Islet of Langerhans (tissue), 1 donor: ENCODE measurements at regions not wholly inside any gene's neighbourhood (a gene's known extent, or its start where the extent isn't known, plus 50 kb on each side); places are given as distances from the start of the nearest gene placed in this dataset.
"Not testable (repeated sequence)": the region's sequence is repeated elsewhere in the genome, so short reads cannot be mapped to it uniquely, and the experiment has no call there.

ENCODE experiments used
- FAIRE-seq: peaks from one replicate; lab custom pipeline; 2011; peaks lifted over from hg19 to GRCh38; lab: Jason Lieb, UNC

DNA sequence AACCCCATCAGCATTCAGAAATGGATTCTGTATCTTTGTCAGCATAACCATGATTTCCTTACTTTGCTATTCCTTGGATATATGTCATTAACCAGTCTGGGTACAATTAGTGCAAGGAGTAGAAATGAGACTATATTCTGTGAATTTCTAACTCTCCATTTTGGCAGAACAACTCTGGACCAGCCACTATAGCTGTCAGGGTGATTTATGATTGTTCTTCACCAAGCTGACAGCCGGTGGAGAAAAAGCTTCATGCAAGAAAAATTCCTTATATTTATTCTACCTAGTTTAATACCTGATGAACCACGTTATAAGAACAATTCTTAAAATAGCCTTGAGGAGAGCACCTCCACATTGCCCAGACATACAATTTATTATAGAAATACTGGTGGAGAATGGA lies 431.2 kb upstream of the TCF4 start:
- FAIRE-seq = no peak

GRCh38 chr18:56009411-56009810 lies 421.4 kb upstream of the TCF4 start:
- no peak for FAIRE-seq

- FAIRE-seq = no peak
Observed at GRCh38 chr18:56003720-56004088, 415.7 kb upstream of the TCF4 start.

GRCh38 chr18:56003009-56003719 lies 415.2 kb upstream of the TCF4 start:
- FAIRE-seq = no peak

DNA sequence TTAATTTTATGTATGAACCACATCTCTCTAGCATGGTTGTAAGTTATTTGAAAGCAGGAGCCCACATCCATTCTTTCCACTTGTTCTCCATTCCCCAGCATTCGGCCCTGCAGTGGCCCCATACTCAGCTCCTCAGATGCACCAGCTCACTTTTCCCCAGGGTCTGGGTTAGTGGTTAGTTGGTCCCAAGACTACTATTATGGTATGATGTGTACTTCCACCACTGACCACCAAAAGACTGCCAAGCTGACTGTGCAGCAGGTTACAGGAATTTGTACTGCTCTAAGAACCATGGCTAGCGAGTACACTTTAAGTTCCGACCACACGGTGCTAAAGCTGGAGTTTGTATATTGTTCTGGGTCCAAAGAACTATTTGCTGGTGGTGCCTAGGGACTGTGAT lies 413.6 kb upstream of the TCF4 start:
- no peak for FAIRE-seq

GRCh38 chr18:56000041-56000440 lies 412.0 kb upstream of the TCF4 start:
- no peak for FAIRE-seq

GRCh38 chr18:55999641-56000040 lies 411.6 kb upstream of the TCF4 start:
- no peak for FAIRE-seq

GRCh38 chr18:55998801-55999385 lies 410.9 kb upstream of the TCF4 start:
- no peak for FAIRE-seq

DNA sequence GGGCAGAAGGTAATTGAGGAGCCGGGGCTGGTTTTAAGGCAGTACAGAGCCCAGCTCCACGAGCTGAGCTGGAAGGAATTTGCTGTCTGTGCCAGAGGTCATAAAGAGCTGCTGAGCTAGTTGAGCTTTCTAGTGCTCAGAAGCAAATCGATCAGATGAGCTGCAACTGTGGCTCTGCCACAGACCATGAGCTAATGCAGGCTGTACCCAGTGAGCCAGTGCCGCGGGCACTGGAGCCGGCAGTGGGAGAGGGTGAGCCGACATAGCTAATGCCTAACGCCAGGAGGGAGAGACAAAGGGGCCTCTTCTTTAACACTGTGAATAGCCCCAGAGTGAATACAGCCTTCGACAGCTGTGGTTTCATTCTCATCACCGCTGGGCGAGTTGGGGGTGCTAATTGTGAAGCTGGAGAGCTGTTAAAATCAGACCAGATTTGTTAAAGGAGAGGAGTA lies 410.1 kb upstream of the TCF4 start:
- no peak for FAIRE-seq

GRCh38 chr18:55997151-55997561 lies 409.2 kb upstream of the TCF4 start:
- no peak for FAIRE-seq

DNA sequence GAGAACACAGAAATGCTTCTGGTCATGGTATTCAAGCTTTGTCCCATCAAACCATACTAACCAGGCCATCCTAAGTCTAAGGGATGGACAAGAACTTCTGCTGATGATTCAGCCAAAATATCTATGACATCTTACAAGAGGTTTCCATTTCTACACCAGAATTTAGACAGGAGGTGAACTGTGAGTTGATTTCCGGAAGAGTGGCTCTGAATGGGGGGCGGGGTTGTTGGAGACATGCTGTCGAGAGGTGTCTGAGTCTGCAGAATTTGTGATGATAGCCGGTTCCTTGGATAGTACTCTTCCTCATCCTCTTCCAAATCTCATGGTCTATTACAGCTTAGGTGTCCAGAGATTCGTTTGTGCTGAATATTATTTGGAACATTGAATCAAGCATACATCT lies 408.7 kb upstream of the TCF4 start:
- no peak for FAIRE-seq

- FAIRE-seq = no peak
Observed at GRCh38 chr18:55990186-55990585, 402.2 kb upstream of the TCF4 start.

DNA sequence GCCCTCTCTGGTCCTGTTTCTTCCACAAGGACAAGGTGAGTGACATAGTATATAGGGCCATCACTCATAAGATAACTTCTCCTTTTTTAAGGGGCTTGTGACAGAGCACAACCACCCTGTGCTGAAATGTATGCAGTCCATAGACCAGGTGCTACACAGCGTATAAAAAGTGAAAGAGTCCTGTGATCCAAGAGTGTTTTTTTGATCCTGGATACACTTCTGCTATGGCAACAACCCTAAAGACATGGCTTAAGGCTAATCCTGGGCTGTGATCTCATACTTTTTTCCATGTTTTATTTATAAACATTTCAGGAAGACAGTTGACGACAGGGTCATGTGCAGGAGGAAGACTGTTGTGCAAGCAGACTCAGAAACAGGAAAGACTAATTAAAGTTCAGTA lies 400.5 kb upstream of the TCF4 start:
- no peak for FAIRE-seq

- no peak for FAIRE-seq
Observed at GRCh38 chr18:55983433-55983832, 395.4 kb upstream of the TCF4 start.

- no peak for FAIRE-seq
Observed at GRCh38 chr18:55982992-55983391, 395.0 kb upstream of the TCF4 start.

DNA sequence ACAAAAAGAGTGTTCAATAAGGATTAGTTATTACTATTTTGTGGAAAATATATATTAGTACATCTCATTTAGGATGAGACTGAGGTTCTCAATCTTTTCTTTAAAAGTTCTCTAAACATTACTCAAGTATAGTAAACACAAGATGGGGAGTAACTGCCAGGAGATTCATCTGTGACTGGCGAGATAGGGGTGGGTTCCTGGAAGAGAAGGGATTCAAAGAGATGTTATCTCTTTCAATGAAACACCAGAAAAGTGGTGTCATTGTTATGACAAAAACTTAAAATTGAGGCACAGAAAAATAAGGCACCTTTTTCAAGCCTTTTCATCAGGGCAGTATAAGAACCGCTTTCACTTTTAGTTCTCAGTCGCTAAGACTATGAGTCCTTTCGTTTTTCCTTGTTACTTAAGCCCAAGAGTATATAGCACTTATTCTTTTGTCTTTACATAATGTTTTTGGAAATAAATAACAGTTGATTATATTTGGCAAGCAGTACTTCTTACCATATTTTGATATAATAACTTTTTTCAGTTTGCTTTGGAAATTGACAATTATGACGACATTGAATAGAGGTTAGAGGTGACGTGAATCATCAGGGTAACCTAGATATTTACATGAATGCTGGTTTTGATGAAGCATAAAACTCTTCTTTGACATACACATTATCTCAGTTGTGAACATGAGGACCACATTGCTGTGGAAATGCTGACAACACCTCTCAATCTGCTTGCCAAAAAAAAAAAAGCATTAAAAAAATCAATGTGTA lies 393.9 kb upstream of the TCF4 start:
- FAIRE-seq = no peak

DNA sequence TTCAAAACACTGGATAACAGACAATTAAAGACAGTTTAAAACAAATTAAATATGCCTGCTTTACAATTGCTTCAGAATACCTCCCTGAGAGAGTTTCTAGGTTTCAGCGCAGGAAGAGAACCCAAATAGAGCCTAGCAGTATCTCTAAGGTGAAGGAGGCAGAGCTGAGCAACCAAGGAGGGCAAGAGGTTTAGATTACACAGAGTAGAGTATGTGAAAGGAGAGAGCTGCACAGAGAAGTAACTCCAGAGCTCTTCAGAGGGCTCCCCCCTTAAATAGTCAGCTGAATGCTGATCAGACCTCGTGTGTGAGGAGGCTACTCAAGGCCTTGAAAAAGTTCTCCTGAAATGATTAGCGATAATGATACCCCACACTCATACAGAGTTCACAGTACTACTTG lies 386.5 kb upstream of the TCF4 start:
- no peak for FAIRE-seq

- no peak for FAIRE-seq
Observed at GRCh38 chr18:55968550-55968949, 380.6 kb upstream of the TCF4 start.

DNA sequence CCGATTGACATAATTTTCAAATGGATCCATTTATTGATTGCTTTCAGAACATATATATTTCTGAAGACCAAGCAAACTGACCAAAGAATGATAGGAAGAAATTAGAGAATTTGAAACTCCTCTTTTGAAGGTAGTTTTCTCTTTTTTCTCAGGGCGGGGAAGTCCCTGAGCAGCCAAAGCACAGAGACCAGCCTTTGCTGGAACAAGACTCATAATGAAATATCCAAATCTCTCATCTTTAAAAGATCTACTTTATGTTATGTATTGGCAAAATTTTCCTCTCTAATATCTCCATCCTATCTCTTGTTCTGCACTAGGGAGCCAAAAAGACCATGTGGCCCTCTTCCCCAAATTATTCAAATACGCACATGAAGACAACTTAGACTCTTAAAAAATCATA lies 379.0 kb upstream of the TCF4 start:
- FAIRE-seq = no peak

DNA sequence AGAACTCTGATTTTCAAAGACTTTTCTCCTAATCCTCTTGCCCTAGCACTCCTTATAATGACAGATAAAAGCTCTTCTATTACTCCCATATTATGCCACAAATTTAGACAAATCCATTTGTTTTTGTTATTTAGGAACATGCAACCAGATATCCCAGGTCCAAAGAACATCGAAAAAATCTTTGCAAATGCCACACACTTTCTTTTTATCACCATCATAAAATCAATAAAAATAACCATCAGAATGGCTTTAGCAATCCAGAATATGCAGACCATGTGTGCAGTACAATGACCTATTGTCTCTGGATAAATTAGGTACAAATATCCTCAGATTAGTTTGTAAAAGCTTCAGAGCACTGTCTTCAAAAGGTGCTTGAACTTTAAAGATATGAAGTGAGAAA lies 376.2 kb upstream of the TCF4 start:
- no peak for FAIRE-seq

DNA sequence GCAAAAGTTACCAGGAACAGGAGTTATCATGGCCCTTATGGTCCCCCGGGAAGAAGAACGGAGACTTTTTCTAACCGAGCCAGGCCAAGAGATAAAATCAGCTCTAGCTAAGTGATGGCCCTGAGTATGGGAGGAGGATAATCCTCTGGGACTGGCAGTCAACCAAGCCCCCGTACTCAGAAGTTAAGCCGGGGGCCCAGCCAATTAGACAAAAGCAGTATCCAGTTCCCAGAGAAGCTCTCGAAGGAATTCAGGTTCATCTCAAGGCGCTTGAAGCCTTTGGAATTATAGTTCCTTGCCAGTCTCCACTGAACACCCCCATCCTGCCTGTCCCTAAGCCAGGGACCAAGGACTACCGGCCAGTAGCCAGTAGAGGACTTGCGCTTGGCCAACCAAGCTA lies 365.3 kb upstream of the TCF4 start:
- FAIRE-seq = no peak

DNA sequence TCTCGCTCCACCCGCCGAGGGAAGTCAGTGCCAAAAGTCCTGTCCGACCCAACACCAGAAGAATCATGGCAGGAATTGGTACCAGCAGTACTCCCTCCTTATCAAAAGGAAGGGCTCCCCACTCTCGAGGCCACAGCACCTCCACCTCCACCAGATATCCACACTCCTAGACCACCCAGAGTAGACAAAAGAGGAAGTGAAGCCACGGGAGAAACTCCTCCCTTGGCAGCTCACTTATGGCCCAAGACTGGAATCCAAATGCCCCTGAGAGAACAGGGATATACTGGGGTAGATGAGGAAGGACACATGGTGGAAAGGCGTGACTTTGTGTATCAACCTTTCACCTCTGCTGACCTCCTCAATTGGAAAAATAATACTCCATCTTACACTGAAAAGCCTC lies 363.7 kb upstream of the TCF4 start:
- FAIRE-seq = not testable (repeated sequence)

GRCh38 chr18:55950379-55951166 lies 362.6 kb upstream of the TCF4 start:
- no peak for FAIRE-seq
